IPS-NIHi11 (cell line): ENCODE measurements at regions not wholly inside any gene's neighbourhood (a gene's known extent, or its start where the extent isn't known, plus 50 kb on each side); places are given as distances from the start of the nearest gene placed in this dataset.
"Not testable (repeated sequence)": the region's sequence is repeated elsewhere in the genome, so short reads cannot be mapped to it uniquely, and the experiment has no call there.

ENCODE experiments used
- DNase-seq: peaks from one replicate; pipeline ENCODE4 v3.0.0; 2012; ENCODE audit warnings: mixed read lengths, low spot score

GRCh38 chr10:123221418-123221817 is 67.2 kb downstream of the BUB3 start:
- DNase-seq = no peak

- no peak for DNase-seq
Measured at GRCh38 chr10:123222832-123223231, 68.6 kb downstream of the BUB3 start.

GRCh38 chr10:123227706-123228105 is 73.5 kb downstream of the BUB3 start:
- no peak for DNase-seq

DNA sequence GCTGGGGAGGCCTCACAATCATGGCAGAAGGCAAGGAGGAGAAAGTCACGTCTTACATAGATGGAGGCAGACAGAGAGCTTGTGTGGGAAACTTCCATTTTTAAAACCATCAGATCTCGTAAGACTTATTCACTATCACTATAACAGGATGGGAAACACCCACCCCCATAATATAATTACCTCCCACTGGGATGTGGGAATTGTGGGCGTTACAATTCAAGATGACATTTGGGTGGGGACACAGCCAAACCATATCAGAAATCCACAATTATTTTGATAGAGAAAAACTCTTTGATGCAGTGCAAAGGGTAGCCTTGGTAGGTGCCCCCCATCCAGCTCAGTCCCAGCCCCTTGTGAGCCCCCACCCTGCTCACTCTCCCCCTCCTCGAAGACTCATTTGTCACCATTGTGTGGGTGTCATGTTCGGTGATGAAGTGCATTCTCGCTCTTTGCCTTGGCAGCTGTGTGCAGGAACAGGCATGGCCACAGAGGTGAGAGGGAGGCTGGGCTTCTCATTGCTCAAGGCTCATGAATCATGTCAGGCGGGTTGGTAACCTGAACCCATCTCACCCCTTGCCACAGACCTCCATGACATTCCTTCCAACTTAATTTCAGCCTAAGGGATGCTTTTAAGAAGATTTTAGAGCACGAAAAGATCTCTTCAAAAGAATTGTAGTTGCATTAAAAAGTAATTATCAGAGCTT is 75.9 kb downstream of the BUB3 start:
- peak; percentile 41 for DNase-seq

DNA sequence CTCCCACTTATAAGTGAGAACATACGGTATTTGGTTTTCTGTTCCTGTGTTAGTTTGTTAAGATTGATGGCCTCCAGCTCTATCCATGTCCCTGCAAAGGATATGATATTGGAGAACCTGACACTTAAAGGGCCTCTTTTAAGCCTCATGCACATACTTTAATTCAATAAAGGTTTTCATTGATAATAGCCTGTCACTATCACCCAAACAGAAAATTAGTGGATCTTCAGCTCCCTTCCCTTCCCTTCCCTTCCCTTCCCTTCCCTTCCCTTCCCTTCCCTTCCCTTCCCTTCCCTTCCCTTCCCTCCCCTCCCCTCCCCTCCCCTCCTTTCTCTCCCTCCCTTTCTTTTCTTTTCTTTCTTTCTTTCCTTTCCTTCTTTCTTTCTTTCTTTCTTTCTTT is 78.7 kb downstream of the BUB3 start:
- DNase-seq = not testable (repeated sequence)

DNA sequence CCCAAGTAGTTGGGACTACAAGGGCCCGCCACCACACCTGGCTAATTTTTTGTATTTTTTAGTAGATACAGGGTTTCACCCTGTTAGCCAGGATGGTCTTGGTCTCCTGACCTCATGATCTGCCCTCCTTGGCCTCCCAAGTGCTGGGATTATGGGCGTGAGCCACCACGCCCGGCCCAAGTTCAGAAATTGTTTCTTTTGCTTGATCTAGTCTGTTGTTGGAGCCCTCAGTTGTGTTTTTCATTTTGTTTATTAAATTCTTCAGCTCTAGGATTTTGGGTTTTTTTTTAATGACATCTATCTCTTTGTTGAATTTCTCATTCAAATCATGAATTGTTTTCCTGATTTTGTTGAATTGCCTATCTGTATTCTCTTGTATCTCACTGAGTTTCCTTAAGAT is 80.8 kb downstream of the BUB3 start:
- DNase-seq = not testable (repeated sequence)

DNA sequence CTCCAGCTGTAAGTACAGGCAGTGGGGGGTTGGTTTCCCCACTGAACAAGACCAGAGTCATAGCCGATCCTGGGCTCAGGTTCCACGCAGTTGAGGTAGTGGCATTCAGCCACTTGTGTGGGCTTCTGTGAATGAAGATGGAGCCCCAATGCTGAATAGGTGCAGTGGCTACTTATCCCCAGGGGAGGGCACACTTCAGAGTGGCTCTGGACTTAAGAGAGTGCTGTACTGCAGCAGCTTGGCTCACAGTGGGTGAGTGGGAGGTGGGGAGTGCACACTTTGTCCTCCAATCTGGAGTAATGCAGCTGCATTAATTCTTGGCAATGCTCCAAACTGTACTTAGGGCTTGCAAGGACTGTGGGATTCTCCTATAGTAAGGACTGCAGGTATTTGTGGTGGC is 81.9 kb downstream of the BUB3 start:
- DNase-seq = peak; percentile 33

DNA sequence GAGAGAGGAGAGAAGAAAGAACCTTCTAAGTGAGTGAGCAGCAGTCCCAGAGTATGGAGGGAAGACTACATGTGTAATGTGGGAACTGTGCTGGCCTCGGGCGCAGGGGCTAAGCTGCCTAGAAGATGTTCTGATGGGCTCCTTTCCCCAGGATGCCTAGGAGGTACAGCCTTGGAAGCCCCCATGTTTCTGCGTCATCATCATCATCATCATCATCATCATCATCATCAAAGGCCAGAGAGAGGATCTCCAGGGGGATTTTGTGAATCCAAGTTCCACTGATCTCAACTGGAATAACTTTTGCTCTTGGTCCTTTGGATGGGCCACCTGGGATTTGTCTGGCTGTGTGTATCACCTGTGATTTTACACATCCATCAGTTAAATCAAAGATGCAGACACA is 86.0 kb downstream of the BUB3 start:
- no peak for DNase-seq

- no peak for DNase-seq
Measured at GRCh38 chr10:123240776-123241175, 86.6 kb downstream of the BUB3 start.

DNA sequence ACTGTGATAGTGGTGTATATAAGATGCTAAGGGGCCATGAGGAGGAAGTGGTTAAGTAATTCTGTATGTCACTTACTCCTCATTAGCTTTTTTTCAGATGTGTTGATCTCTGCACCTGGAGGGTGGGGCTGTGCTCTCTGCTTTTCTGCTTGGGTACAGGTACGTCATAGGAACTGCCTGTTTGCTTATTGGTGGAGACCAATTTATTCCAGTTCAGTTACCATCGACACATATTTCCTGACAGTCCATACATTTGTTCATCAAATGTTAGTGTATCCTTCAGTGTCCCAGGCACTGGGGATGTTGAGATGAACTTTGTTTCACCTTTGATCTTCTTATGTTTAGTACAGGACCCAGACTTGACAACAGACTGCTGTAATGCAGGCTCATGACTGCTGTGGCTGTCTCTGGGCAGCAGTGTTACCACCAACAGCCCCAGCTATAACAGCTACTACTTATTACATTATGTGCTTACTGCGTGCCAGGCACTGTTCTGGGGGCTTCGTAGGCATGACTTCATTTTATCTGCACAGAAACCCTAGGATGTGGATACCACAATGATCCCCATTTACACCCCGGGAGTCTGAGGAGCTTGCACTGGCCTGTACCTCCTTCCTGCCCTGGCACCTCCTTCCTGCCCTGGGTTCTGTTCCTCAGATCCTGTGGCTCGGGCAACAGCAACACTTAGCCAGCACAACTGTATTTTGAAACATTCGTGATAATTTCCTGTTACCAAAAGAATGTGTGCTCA is 87.4 kb downstream of the BUB3 start:
- no peak for DNase-seq

DNA sequence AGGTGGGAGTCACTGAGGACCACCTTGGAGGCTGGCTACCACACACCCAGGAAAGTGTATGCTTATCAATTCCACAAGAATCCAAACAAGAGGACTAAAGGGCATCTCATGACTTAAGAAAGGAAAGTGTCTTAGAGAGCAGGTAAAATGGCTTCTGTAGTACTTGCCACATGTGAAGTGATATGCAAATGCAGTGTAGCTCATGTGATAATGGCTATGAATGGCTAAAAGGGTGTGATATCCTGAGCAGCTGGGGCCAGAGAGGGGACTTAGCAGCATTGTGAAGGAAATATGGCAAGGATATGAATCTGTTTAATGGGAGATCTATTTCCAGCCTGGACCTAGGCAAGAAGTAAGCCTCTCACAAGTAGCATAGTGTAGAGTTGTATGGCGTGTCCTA is 90.5 kb downstream of the BUB3 start:
- DNase-seq = no peak

GRCh38 chr10:123245264-123245663 is 91.1 kb downstream of the BUB3 start:
- no peak for DNase-seq

DNA sequence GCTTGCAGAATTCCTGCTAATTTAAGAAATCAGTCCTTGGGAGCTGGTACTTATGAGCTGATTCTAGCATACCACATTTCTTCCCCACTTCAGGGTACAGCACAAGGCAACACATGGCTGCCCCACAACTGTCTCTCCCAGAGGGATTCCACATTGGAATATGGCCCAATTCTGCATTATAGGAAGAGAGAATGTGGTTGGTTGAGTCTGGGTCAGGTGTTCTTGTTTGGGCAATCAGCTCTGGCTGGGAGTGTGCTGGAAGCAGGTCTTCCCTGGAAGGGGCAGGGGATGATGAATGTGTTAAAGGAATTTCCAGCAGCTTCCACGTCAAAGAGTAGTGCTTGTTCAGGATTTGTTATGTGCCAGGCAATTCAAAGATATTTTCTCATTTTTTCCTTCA is 95.7 kb downstream of the BUB3 start:
- DNase-seq = no peak

DNA sequence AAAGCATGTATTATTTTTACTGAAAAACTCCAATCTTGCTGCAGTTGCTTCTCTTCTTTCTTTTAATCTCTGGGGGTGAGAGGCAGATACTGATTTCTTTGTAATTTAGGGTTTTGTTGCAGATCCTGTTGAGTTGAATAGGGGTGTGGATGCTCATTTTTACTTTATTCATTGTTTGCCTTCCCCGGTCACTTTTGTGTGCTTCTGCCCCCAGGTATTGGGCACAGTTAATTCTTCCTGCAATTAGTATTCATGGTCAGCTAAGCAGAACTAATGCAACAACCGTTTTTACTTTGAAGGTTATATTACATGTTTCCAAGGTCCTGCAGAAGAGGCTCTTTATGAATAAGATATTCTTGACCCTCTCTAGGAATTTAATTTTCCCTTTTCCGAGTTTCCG is 96.4 kb downstream of the BUB3 start:
- DNase-seq = no peak

GRCh38 chr10:123252779-123253178 is 98.6 kb downstream of the BUB3 start:
- DNase-seq = no peak

GRCh38 chr10:123254343-123254742 is 100.1 kb downstream of the BUB3 start:
- not testable (repeated sequence) for DNase-seq

DNA sequence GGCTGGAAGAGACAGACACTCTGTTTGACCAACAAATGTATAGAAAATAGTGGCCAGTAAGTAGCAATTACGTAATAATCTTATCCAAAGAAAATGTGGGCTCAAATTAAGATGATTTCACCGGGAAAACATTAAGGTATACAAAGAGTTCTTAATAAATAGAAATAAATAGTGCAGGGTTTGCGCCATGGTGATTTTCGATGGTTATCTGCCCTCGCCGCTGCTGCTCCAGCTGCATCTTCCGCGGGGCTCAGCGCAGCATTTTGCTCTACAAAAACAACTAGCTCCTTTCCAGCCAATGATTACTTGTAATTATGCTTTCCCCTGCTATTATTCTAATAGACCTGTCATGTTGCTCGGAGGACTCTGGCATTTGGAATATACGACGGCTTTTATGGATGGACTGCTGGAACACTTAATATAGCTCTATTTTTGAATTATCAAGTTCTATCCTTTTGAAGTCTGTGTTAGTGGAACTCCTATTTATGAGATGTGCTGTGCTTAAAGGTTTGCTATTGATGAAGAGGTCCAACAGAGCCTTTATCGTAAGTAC is 103.8 kb downstream of the BUB3 start:
- DNase-seq = no peak

DNA sequence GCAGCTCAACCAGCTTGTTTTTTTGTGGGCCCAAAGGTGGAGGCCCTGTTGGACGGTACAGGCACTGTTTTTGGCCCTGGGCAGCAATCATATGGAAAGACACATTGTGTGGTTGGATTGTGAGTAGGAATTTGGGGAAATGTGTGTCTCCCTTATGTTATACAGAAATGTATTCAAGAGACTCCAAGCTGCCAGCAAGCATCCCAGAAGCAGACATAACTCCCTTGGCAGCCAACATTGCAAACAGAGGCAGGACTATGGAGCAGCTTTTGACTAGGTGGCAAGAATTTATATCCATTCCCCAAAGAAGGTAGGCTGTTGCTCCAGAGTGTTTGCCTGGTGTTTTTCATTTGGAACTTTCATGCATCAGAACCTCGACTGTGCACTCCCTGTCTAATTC is 104.9 kb downstream of the BUB3 start:
- no peak for DNase-seq

DNA sequence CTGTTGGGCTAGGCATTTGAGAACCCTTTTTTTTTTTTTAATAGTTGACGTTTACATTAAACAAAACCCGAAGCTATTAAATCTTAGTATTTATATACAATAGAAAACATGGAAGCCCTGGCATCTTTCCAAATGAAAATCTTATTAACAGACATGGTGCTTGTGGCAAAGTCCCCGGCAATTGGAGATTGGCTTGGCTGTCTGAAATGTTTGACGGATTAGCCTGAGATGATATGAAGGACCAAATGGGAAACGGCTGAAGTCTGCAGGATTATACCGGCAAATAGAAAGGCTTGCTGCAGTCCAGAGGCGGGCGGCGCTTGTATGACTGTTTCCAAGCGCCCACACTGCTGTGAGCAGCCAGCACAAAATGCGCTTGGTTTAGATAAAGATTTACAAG is 105.6 kb downstream of the BUB3 start:
- DNase-seq = no peak

GRCh38 chr10:123262456-123262855 is 108.3 kb downstream of the BUB3 start:
- no peak for DNase-seq

DNA sequence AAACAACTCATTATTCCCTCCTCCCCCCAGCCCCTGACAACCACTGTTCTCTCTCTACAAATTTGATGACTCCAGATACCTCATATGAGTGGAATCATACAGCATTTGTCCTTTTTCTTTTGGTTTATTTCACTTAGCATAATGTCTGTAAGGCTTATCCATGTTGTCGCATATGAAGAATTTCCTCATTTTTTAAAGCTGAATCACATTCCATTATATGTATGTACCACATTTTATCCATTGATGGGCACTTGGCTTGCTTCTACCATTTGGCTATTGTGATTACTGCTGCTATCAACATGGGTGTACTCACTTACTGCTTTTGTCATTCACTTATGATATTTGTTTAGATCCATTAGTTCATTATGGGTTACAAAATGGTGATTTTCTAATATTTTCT is 112.8 kb downstream of the BUB3 start:
- DNase-seq = no peak

GRCh38 chr10:123269017-123269552 is 114.9 kb downstream of the BUB3 start:
- DNase-seq = no peak

GRCh38 chr10:123269675-123270074 is 115.5 kb downstream of the BUB3 start:
- no peak for DNase-seq
